Transverse colon (tissue), 4 donors: ENCODE measurements at regions not wholly inside any gene's neighbourhood (a gene's known extent, or its start where the extent isn't known, plus 50 kb on each side); places are given as distances from the start of the nearest gene placed in this dataset.

Source experiments
- CTCF ChIP-seq, 5 experiments: fragments of 200-600 bp in 3 of 5; fragments of 450-650 bp in 2 of 5; sonication (generic) in 3 of 5; IDR thresholded peaks; 1 replicate in 2 of 5; 2 replicates in 3 of 5; pipeline ENCODE4 v1.5.1; 2016 to 2017; ENCODE audit warnings: antibody characterized with exemption in 5 of 5, inconsistent platforms in 3 of 5, mild to moderate bottlenecking in 2 of 5, moderate library complexity in 1 of 5
- POLR2A ChIP-seq: fragments of 450-650 bp; IDR thresholded peaks from one replicate; pipeline ENCODE4 v1.6.1; 2016; ENCODE audit warnings: antibody characterized with exemption, mild to moderate bottlenecking, moderate library complexity
- POLR2AphosphoS5 ChIP-seq, 3 donors: sonication (generic); formaldehyde crosslinking; IDR thresholded peaks; one replicate each; pipeline ENCODE4 v1.6.1; 2016; ENCODE audit warnings: antibody characterized with exemption in 3 of 3

- no peak for TF ChIP-seq CTCF (IDR thresholded peaks at IDR 0.05)
- no peak for TF ChIP-seq POLR2AphosphoS5 (IDR thresholded peaks at IDR 0.05)
- no peak for TF ChIP-seq POLR2A
These were observed 199.7 kb upstream of the MAMLD1 start for GRCh38 chrX:150163221-150163930.
